IPS DF 6.9 (cell line): ENCODE measurements at regions not wholly inside any gene's neighbourhood (a gene's known extent, or its start where the extent isn't known, plus 50 kb on each side); places are given as distances from the start of the nearest gene placed in this dataset.
"Not testable (repeated sequence)": the region's sequence is repeated elsewhere in the genome, so short reads cannot be mapped to it uniquely, and the experiment has no call there.

ENCODE experiments used
- DNase-seq: peaks from one replicate; pipeline ENCODE4 v3.0.0-alpha.2; 2013; ENCODE audit warnings: low read depth, low spot score
- H3K27ac ChIP-seq: one replicate; pipeline ENCODE4 v1.5.1; 2013; ENCODE audit warnings: low read length, control low read depth
- H3K27me3 ChIP-seq: 2 replicates; pipeline ENCODE4 v1.6.1; 2013; ENCODE audit warnings: mild to moderate bottlenecking, low read length; ENCODE audit not compliant: control insufficient read depth, insufficient read depth
- H3K36me3 ChIP-seq: 2 replicates; pipeline ENCODE4 v1.6.1; 2013; ENCODE audit warnings: low read length; ENCODE audit not compliant: control insufficient read depth, insufficient read depth
- H3K4me1 ChIP-seq: 2 replicates; pipeline ENCODE4 v1.6.1; 2013; ENCODE audit warnings: low read length; ENCODE audit not compliant: control insufficient read depth, insufficient read depth
- H3K4me3 ChIP-seq: 2 replicates; pipeline ENCODE4 v1.5.1; 2013; ENCODE audit warnings: mild to moderate bottlenecking, low read length
- H3K9me3 ChIP-seq: 2 replicates; pipeline ENCODE4 v1.6.1; 2013; ENCODE audit warnings: low read length, inconsistent platforms; ENCODE audit not compliant: control insufficient read depth, insufficient read depth
- WGBS: extraction: QIAGEN DNeasy Blood & Tissue Kit; methylation state at CpG from one replicate; pipeline ENCODE4 v1.1.7; 2013; ENCODE audit warnings: mixed read lengths, missing lambda C conversion rate; ENCODE audit not compliant: insufficient read length, insufficient coverage; 5-methylcytosine and 5-hydroxymethylcytosine counted together

DNA sequence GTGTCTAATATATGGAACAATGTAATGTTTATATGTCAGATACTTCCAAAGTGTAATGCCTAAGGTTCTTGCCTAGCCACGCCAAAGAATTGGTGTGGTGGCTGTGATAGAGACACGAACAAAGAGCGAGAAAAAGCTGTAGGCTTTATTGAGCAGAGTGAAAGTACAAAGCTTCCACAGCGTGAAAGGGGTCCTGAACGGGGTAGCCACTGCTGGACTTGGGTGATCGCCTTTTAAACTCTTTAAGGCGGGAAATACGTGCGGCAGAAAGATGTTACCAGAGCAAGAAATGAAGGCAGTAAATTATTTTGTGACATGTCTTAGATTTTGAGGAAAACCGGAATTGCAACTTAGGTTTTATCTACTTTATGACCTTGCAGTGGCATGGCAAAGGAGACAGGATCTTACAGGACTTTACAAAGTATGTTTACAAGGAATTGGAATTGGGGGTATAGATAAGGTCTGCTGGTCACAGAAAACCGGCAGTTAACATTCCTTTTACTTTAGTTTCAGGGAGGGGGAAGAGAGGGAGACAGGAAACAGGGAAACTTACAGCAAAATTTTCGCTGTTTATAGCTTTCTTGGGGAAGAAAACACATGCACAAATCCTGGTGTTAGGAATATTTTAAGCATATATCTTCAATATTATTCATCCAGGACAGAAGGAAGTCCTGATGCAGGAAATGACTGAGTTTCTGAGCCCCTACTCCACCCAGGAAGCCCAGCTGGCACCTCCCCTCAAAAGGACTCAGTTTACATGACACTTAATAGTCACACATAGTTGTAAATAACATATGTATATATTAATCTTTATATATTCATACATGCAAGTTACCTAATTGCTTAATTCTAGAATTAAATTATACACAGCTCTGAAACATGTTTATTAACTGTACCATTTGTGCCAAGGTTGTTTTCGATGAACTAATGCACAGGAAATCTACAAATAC, 421.3 kb upstream of the PABPC4L start:
- no CpG with 5 or more reads among the region's 13 CpGs for WGBS
- H3K36me3 ChIP-seq, H3K27me3 ChIP-seq, H3K27ac ChIP-seq, DNase-seq, H3K4me3 ChIP-seq, H3K4me1 ChIP-seq, H3K9me3 ChIP-seq: not testable (repeated sequence)

GRCh38 chr4:134622199-134622598, 420.6 kb upstream of the PABPC4L start:
- DNase-seq = no peak
- no peaks in the 10 kb centered on the region; the same call in 1 of the 2 replicates for H3K4me1 ChIP-seq
- H3K36me3 ChIP-seq = no peaks in the 10 kb centered on the region
- H3K9me3 ChIP-seq = no peaks in the 10 kb centered on the region
- no peaks in the 10 kb centered on the region for H3K27me3 ChIP-seq
- no CpG with 5 or more reads among the region's 2 CpGs for WGBS
- H3K27ac ChIP-seq = no peak overlapping the region
- no peak overlapping the region for H3K4me3 ChIP-seq

DNA sequence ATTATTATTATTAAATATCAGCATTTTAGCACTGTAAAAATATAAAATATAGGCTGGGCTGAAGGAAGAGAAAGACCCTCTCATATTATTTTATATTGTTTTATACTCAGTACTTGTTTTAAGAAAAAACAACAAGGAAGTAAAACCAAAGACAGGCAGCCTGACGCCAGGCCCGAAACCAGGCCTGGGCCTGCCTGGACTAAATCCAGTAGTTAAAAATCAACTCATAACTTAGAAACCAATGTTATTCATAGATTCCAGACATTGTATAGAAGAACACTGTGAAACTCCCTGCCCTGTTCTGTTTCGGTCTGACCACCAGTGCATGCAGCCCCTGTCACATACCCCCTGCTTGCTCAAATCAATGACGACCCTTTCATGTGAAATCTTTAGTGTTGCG, 420.1 kb upstream of the PABPC4L start:
- not testable (repeated sequence) for H3K4me1 ChIP-seq, H3K27ac ChIP-seq, DNase-seq, H3K4me3 ChIP-seq, H3K9me3 ChIP-seq, H3K27me3 ChIP-seq, H3K36me3 ChIP-seq
- no CpG with 5 or more reads among the region's 5 CpGs for WGBS

GRCh38 chr4:134610956-134611355, 409.4 kb upstream of the PABPC4L start:
- no peak overlapping the region for H3K4me3 ChIP-seq
- no peaks in the 10 kb centered on the region for H3K27me3 ChIP-seq
- no peak overlapping the region for H3K27ac ChIP-seq
- H3K9me3 ChIP-seq = no peaks in the 10 kb centered on the region; the same call in 1 of the 2 replicates
- no peaks in the 10 kb centered on the region for H3K36me3 ChIP-seq
- no peak for DNase-seq
- no CpG with 5 or more reads among the region's 1 CpG for whole genome bisulfite sequencing
- no peaks in the 10 kb centered on the region for H3K4me1 ChIP-seq

DNA sequence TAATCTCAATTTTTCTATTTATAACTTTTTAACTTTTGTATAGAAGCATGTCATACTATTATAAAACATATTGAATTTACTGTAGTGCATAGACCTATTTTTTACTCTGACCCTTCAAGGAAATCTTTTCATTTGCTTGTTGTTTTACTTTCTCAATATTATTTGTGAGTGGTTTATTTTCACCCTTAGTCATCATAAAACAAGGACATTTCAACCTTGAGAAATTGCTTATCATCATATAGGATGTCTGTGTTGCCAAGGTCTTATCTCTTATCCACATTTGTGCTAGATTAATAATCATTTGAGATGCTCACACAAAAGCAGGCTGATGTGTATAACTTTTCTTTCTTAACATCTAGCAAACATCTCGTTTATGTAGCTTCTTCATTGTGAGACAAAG, 408.6 kb upstream of the PABPC4L start:
- no peak overlapping the region for H3K27ac ChIP-seq
- DNase-seq = no peak
- no peaks in the 10 kb centered on the region for H3K36me3 ChIP-seq
- WGBS = no CpG with 5 or more reads among the region's 1 CpG
- no peaks in the 10 kb centered on the region; the same call in 1 of the 2 replicates for H3K9me3 ChIP-seq
- H3K27me3 ChIP-seq = no peaks in the 10 kb centered on the region
- H3K4me3 ChIP-seq = no peak overlapping the region
- no peaks in the 10 kb centered on the region for H3K4me1 ChIP-seq

GRCh38 chr4:134601706-134602105, 400.1 kb upstream of the PABPC4L start:
- no CpG with 5 or more reads among the region's 1 CpG for WGBS
- Histone ChIP-seq H3K4me1 (no peaks in the 10 kb centered on the region), H3K9me3 (no peaks in the 10 kb centered on the region), H3K36me3 (no peaks in the 10 kb centered on the region), H3K27ac (no peak overlapping the region), H3K27me3 (no peaks in the 10 kb centered on the region), H3K4me3 (no peak overlapping the region)
- DNase-seq = no peak

DNA sequence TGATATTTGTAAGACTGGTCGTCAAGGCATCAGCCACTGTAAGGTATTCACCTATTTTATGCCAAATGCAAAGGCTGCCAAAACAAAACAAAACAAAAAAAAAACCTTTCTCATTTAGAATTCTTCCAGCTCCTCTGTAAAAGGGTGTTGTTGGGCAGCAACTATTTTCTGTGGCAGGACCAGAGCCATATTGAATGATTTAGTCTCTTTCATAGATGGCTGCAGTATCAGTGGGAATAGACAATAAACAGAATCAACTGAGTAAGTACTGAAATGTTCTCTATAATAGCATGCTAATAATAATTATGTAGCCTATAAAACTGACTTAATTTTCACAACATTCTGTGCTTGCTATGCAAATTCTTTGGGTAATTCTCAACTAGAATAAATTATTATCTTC, 389.7 kb upstream of the PABPC4L start:
- no peak overlapping the region for H3K27ac ChIP-seq
- DNase-seq = no peak
- no peaks in the 10 kb centered on the region for H3K9me3 ChIP-seq
- no peaks in the 10 kb centered on the region for H3K36me3 ChIP-seq
- H3K27me3 ChIP-seq = no peaks in the 10 kb centered on the region
- no peaks in the 10 kb centered on the region for H3K4me1 ChIP-seq
- WGBS = no CpG with 5 or more reads among the region's 1 CpG
- H3K4me3 ChIP-seq = no peak overlapping the region

- Histone ChIP-seq H3K9me3 (no peaks in the 10 kb centered on the region), H3K27ac (no peak overlapping the region), H3K27me3 (no peaks in the 10 kb centered on the region), H3K4me1 (no peaks in the 10 kb centered on the region), H3K36me3 (no peaks in the 10 kb centered on the region), H3K4me3 (no peak overlapping the region)
- no CpG with 5 or more reads among the region's 5 CpGs for WGBS
- DNase-seq = no peak
These were observed 384.4 kb upstream of the PABPC4L start for GRCh38 chr4:134585972-134586371.

GRCh38 chr4:134567461-134567860, 365.9 kb upstream of the PABPC4L start:
- H3K4me3 ChIP-seq = no peak overlapping the region
- no peak for DNase-seq

DNA sequence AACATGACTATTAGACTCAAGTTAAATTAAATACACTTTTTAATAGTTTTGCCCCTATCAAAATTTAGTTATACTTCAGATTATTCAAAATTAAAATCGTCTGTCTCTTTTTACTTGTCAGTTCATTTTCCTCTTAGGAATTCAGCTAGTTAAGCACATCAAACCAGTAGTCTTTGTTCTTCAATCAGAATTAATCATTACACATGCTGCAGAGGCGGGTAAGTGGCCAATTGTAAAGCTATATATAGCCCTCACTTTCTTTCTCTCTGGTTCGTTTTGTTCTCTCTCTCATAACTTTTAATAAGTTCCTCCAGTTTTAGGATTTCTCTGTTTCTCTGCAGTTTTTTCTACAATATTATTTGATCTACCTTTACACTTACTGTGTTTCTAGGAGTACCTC, 359.1 kb upstream of the PABPC4L start:
- no peak overlapping the region for H3K4me3 ChIP-seq
- H3K27ac ChIP-seq = no peak overlapping the region
- no peak for DNase-seq
- H3K9me3 ChIP-seq = no peaks in the 10 kb centered on the region
- WGBS = no CpG with 5 or more reads among the region's 3 CpGs
- H3K4me1 ChIP-seq = no peaks in the 10 kb centered on the region
- no peaks in the 10 kb centered on the region for H3K36me3 ChIP-seq
- no peaks in the 10 kb centered on the region for H3K27me3 ChIP-seq

More at GRCh38 chr4:134567461-134567860, 365.9 kb upstream of the PABPC4L start:
- no CpG with 5 or more reads among the region's 1 CpG for WGBS
- Histone ChIP-seq H3K9me3 (no peaks in the 10 kb centered on the region), H3K27me3 (no peaks in the 10 kb centered on the region), H3K4me1 (no peaks in the 10 kb centered on the region), H3K36me3 (no peaks in the 10 kb centered on the region), H3K27ac (no peak overlapping the region)

GRCh38 chr4:134552063-134552462, 350.5 kb upstream of the PABPC4L start:
- no peaks in the 10 kb centered on the region for H3K9me3 ChIP-seq
- H3K4me3 ChIP-seq = no peak overlapping the region
- no CpG with 5 or more reads among the region's 1 CpG for WGBS
- H3K27me3 ChIP-seq = no peaks in the 10 kb centered on the region
- H3K4me1 ChIP-seq = no peaks in the 10 kb centered on the region
- H3K27ac ChIP-seq = no peak overlapping the region
- no peaks in the 10 kb centered on the region for H3K36me3 ChIP-seq
- DNase-seq = no peak
